ENCODE measurements at regions not wholly inside any gene's neighbourhood (a gene's known extent, or its start where the extent isn't known, plus 50 kb on each side); places are given as distances from the start of the nearest gene placed in this dataset.

- TF ChIP-seq POLR2A (IDR thresholded peaks at IDR 0.05) (no peak), CTCF (IDR thresholded peaks at IDR 0.05) (no peak)
- no peak overlapping the region for H3K27ac ChIP-seq
- H3K4me1 ChIP-seq = no peaks in the 10 kb centered on the region
- no peaks in the 10 kb centered on the region for H3K27me3 ChIP-seq
- H3K4me3 ChIP-seq = no peak overlapping the region
- no peak for DNase-seq
- no peaks in the 10 kb centered on the region for H3K36me3 ChIP-seq
- H3K9me3 ChIP-seq = no peaks in the 10 kb centered on the region
Observed at GRCh38 chr5:161095953-161096352, 243.9 kb upstream of the ATP10B start.

GRCh38 chr5:161094411-161094810 lies 242.4 kb upstream of the ATP10B start:
- TF ChIP-seq POLR2A (IDR thresholded peaks at IDR 0.05) = no peak
- no peak for TF ChIP-seq CTCF (IDR thresholded peaks at IDR 0.05)
- DNase-seq = no peak
- no peaks in the 10 kb centered on the region for H3K27me3 ChIP-seq
- no peaks in the 10 kb centered on the region for H3K4me1 ChIP-seq
- no peak overlapping the region for H3K4me3 ChIP-seq
- H3K27ac ChIP-seq = no peak overlapping the region
- H3K36me3 ChIP-seq = no peaks in the 10 kb centered on the region
- no peaks in the 10 kb centered on the region for H3K9me3 ChIP-seq

DNA sequence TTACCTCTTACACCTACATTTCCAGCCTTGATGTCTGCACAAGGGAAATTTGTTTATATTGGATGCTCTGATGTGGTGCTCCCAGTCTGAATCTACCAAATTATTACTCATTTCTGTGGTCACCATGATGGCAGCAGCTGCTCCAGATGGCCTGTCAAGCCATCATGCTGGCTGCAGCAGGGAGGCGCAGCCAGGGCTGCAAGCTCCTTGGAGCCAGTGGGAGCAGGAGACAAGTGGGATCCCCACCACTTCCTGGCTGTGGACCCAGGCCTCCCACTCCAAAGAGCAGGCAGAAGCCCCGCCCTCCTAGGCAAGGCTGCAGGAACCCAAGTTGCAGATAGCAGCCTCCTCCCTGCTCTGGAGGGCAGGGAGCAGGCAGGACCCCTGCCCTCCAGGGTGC lies 241.1 kb upstream of the ATP10B start:
- H3K4me1 ChIP-seq = no peaks in the 10 kb centered on the region
- no peaks in the 10 kb centered on the region for H3K36me3 ChIP-seq
- DNase-seq = no peak
- no peaks in the 10 kb centered on the region for H3K27me3 ChIP-seq
- no peak overlapping the region for H3K27ac ChIP-seq
- no peaks in the 10 kb centered on the region for H3K9me3 ChIP-seq
- H3K4me3 ChIP-seq = no peak overlapping the region
- TF ChIP-seq CTCF (IDR thresholded peaks at IDR 0.05) (no peak), POLR2A (IDR thresholded peaks at IDR 0.05) (no peak)

- Histone ChIP-seq H3K36me3 (no peaks in the 10 kb centered on the region), H3K27ac (no peak overlapping the region), H3K9me3 (no peaks in the 10 kb centered on the region), H3K4me1 (no peaks in the 10 kb centered on the region), H3K4me3 (no peak overlapping the region), H3K27me3 (no peaks in the 10 kb centered on the region)
- DNase-seq = no peak
- TF ChIP-seq CTCF (IDR thresholded peaks at IDR 0.05) (no peak), POLR2A (IDR thresholded peaks at IDR 0.05) (no peak)
Observed at GRCh38 chr5:161089569-161089968, 237.6 kb upstream of the ATP10B start.

DNA sequence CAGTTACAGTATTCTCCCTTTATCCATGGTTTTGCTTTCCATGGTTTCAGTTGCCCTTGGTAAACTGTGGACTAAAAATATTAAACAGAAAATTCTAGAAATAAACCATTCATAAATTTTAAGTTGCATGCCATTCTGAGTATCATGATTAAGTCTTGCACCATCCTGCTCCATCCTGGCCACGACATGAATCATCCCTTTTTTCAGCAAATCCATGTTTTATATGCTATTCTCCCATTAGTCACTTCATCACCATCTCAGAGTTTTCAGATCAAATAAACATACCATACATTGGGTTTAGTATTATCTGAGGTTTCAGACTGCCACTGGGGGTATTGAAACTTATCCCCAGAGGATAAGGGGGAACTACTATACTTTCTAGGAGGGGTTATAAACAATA lies 234.4 kb upstream of the ATP10B start:
- TF ChIP-seq CTCF (IDR thresholded peaks at IDR 0.05) = no peak
- no peak for TF ChIP-seq POLR2A (IDR thresholded peaks at IDR 0.05)
- Histone ChIP-seq H3K4me3 (no peak overlapping the region), H3K36me3 (no peaks in the 10 kb centered on the region), H3K4me1 (no peaks in the 10 kb centered on the region), H3K27me3 (no peaks in the 10 kb centered on the region), H3K27ac (no peak overlapping the region), H3K9me3 (no peaks in the 10 kb centered on the region)
- DNase-seq = no peak

DNA sequence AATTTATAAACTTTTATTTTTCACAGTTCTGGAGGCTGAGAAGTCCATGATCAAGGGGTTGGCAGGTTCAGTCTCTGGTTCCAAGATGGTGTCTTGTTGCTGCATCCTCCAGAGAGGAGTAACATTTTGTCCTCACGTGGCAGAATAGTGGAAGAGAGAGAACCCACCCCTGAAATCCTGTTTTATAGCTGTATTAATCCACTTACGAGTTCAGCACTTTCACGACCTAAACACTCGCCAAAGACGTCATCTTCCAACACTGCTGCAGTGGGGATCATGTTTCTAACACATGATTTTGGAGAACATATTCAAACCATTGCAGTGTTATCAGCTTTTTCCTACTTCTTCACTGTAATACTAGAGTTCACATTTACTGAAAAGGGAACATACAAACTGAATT lies 233.0 kb upstream of the ATP10B start:
- no peaks in the 10 kb centered on the region for H3K4me1 ChIP-seq
- H3K9me3 ChIP-seq = no peaks in the 10 kb centered on the region
- H3K4me3 ChIP-seq = no peak overlapping the region
- H3K36me3 ChIP-seq = no peaks in the 10 kb centered on the region
- DNase-seq = no peak
- H3K27ac ChIP-seq = no peak overlapping the region
- no peaks in the 10 kb centered on the region for H3K27me3 ChIP-seq
- no peak for TF ChIP-seq CTCF (IDR thresholded peaks at IDR 0.05)
- no peak for TF ChIP-seq POLR2A (IDR thresholded peaks at IDR 0.05)
